PC-9 (cell line): ENCODE measurements at regions not wholly inside any gene's neighbourhood (a gene's known extent, or its start where the extent isn't known, plus 50 kb on each side); places are given as distances from the start of the nearest gene placed in this dataset.

Source experiments
- BruUV-seq: library from RNA; stranded (reverse); fragments of 400-500 nt; replicated peaks from 2 replicates; lab custom pipeline; 2021; lab: Mats Ljungman, UMichigan
- CTCF ChIA-PET: fragments of 300-600 bp; sonication (Branson Sonifier 250); formaldehyde crosslinking; loops from one replicate; lab custom pipeline; 2022; ENCODE audit warnings: antibody characterized with exemption; lab: Charles Lee
- POLR2A ChIA-PET: fragments of 300-600 bp; sonication (Branson Sonifier 250); formaldehyde crosslinking; loops from one replicate; lab custom pipeline; 2022; ENCODE audit warnings: antibody characterized with exemption; ENCODE audit not compliant: unreplicated experiment; lab: Charles Lee
- DNase-seq, 2 experiments: peaks; one replicate each; pipeline versions ENCODE4 v3.0.0 to v3.0.0-alpha.2; 2015 to 2022; ENCODE audit warnings: mixed read lengths in 1 of 2
- H2AFZ ChIP-seq: fragments of 200-600 bp; sonication (generic); 2 replicates; pipeline ENCODE4 v1.8.1; 2017; ENCODE audit warnings: antibody characterized with exemption
- H3F3A ChIP-seq: fragments of 200-600 bp; sonication (generic); 2 replicates; pipeline ENCODE4 v1.8.1; 2017; ENCODE audit warnings: antibody characterized with exemption, mild to moderate bottlenecking, low read depth; ENCODE audit not compliant: insufficient read depth
- H3K27ac ChIP-seq: fragments of 200-600 bp; sonication (generic); 2 replicates; pipeline ENCODE4 v1.6.1; 2016; ENCODE audit warnings: mixed run types
- H3K27me3 ChIP-seq: fragments of 200-600 bp; sonication (generic); 2 replicates; pipeline ENCODE4 v1.6.1; 2016; ENCODE audit warnings: low read depth, mixed run types; ENCODE audit not compliant: insufficient read depth
- H3K36me3 ChIP-seq: fragments of 200-600 bp; sonication (generic); 2 replicates; pipeline ENCODE4 v1.6.1; 2016; ENCODE audit warnings: low read depth, mixed run types
- H3K4me1 ChIP-seq: fragments of 200-600 bp; sonication (generic); replicated peaks from 2 replicates; pipeline ENCODE4 v1.6.1; 2016; ENCODE audit warnings: mixed run types; ENCODE audit not compliant: insufficient read depth
- H3K4me2 ChIP-seq: fragments of 200-600 bp; sonication (generic); 2 replicates; pipeline ENCODE4 v1.6.1; 2017; ENCODE audit warnings: mixed run types
- H3K4me3 ChIP-seq: fragments of 200-600 bp; sonication (generic); 2 replicates; pipeline ENCODE4 v1.6.1; 2016; ENCODE audit warnings: mixed run types
- H3K79me2 ChIP-seq: fragments of 200-600 bp; sonication (generic); 2 replicates; pipeline ENCODE4 v1.6.1; 2017; ENCODE audit warnings: low read depth, mixed run types
- H3K9me2 ChIP-seq: fragments of 200-600 bp; sonication (generic); 2 replicates; pipeline ENCODE4 v1.8.1; 2017; ENCODE audit warnings: mild to moderate bottlenecking; ENCODE audit not compliant: insufficient read depth
- H3K9me3 ChIP-seq: fragments of 200-600 bp; sonication (generic); 2 replicates; pipeline ENCODE4 v1.8.1; 2016; ENCODE audit warnings: low read depth; ENCODE audit not compliant: insufficient read depth
- H4K20me1 ChIP-seq: fragments of 200-600 bp; sonication (generic); 2 replicates; pipeline ENCODE4 v1.8.1; 2017; ENCODE audit not compliant: insufficient read depth
- EZH2 ChIP-seq: fragments of 200-600 bp; sonication (generic); IDR thresholded peaks from 2 replicates; pipeline ENCODE4 v1.8.0; 2017; ENCODE audit warnings: antibody characterized with exemption, low read depth
- intact Hi-C: fragments of 100-400 bp; cut with micrococcal nuclease; formaldehyde crosslinking; loops from one replicate; pipeline ENCODE4 v1.10.0; 2022; ENCODE audit not compliant: unreplicated experiment
- TF ChIP-seq, protein P1 (sequence below): fragments of 200-600 bp; sonication (generic); conservative IDR thresholded peaks from 2 replicates; pipeline ENCODE4 v1.6.1; 2017; ENCODE audit warnings: mixed run types, antibody characterized with exemption, mild to moderate bottlenecking, moderate library complexity

DNA sequence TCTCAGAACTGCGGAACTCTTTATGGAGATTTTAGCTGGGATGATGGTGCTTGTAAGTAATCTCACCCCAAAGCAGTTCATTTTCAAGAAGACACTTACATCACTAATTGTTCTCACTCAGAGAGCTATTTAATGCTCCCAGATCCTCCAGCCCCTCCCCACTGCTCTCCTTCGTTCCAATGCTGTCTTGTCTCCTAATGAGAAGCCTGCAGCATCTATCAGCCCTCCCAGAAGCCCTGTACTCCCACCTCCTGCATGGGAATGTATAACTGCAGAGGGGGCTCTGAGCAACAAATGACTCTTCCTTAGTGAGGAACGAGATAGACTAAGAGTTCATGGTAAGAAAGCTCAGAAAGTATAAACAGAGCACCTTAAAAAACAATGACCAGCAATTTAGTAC is 377.4 kb upstream of the RUNX1 start:
- DNase-seq, result no peak
- Histone ChIP-seq H3K9me2 (no peaks in the 10 kb centered on the region), H3K4me2 (no peak overlapping the region), H3K27ac (no peak overlapping the region), H3K4me1 (no peaks in the 10 kb centered on the region), H3K36me3 (no peaks in the 10 kb centered on the region), H2AFZ (no peak overlapping the region), H3K79me2 (no peaks in the 10 kb centered on the region), H4K20me1 (no peaks in the 10 kb centered on the region), H3F3A (no peaks in the 10 kb centered on the region), H3K9me3 (no peaks in the 10 kb centered on the region; the same call in 1 of the 2 replicates), H3K27me3 (no peaks in the 10 kb centered on the region), H3K4me3 (no peak overlapping the region)
- no TSS peak for BruUV-seq
- intact Hi-C loops, result no loop called here
- ChIA-PET CTCF (no interaction called here), POLR2A (no interaction called here)
- TF ChIP-seq EZH2, result no peak
- TF ChIP-seq, protein P1, sequence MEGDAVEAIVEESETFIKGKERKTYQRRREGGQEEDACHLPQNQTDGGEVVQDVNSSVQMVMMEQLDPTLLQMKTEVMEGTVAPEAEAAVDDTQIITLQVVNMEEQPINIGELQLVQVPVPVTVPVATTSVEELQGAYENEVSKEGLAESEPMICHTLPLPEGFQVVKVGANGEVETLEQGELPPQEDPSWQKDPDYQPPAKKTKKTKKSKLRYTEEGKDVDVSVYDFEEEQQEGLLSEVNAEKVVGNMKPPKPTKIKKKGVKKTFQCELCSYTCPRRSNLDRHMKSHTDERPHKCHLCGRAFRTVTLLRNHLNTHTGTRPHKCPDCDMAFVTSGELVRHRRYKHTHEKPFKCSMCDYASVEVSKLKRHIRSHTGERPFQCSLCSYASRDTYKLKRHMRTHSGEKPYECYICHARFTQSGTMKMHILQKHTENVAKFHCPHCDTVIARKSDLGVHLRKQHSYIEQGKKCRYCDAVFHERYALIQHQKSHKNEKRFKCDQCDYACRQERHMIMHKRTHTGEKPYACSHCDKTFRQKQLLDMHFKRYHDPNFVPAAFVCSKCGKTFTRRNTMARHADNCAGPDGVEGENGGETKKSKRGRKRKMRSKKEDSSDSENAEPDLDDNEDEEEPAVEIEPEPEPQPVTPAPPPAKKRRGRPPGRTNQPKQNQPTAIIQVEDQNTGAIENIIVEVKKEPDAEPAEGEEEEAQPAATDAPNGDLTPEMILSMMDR, result no peak

DNA sequence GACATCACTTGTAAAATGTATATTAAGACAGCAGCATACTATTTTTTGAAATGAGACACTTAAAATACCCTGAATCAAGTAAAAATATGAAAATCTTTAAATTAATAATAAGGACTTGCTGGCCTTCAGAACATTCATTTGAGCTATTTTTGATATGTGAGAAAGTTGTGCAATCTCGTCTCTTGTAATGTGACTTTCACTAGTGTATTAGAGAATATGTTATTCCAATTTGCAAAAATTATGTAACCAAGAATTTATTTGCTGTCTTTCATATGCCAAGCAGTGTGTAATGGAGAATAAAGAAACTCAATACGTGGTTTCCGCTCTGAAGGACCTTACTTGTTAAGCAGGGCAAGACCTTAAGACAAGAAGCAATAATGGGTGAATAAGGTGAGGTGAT is 375.0 kb upstream of the RUNX1 start:
- CTCF ChIA-PET, result no interaction called here
- intact Hi-C loops, result no loop called here
- no peaks in the 10 kb centered on the region for H3K9me2 ChIP-seq

DNA sequence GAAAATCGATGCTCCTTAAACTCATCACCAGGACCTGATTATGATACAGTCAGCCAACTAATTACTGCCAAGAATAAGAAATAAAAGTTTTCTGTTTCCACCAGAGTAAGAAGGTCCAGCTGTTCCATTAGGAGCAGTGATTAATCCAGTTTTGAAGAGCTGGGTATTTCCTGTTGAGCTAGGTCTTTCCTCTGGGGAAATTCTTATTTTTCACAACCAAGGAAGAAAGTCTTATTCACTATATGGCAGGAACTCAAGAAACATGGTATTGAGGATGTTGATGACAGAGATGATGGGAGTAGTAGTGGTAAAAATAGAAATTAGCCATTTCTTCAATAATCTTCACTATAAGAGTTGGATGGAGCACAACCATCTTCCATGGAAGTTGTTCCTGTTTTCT is 374.6 kb upstream of the RUNX1 start:
- POLR2A ChIA-PET, result interaction anchor here (0.6 kb wide), 1 partner anchor 1741 kb away, joined by 5 read pairs; no protein-coding TSS in a partner anchor
- no peak for DNase-seq
- Histone ChIP-seq H3K9me3 (no peaks in the 10 kb centered on the region; the same call in 1 of the 2 replicates), H3K27me3 (no peaks in the 10 kb centered on the region), H3K4me1 (no peaks in the 10 kb centered on the region), H2AFZ (no peak overlapping the region), H3K9me2 (no peaks in the 10 kb centered on the region), H3F3A (no peaks in the 10 kb centered on the region), H4K20me1 (no peaks in the 10 kb centered on the region), H3K36me3 (no peaks in the 10 kb centered on the region), H3K79me2 (no peaks in the 10 kb centered on the region), H3K4me3 (no peak overlapping the region), H3K27ac (no peak overlapping the region), H3K4me2 (no peak overlapping the region)
- no TSS peak for BruUV-seq
- TF ChIP-seq EZH2, result no peak
- TF ChIP-seq, protein P1, result no peak
- intact Hi-C loops, result no loop called here
- CTCF ChIA-PET, result no interaction called here

More for the DNA sequence above, 375.0 kb upstream of the RUNX1 start:
- Histone ChIP-seq H3K27ac (no peak overlapping the region), H3K4me3 (no peak overlapping the region), H3K79me2 (no peaks in the 10 kb centered on the region), H3K9me3 (no peaks in the 10 kb centered on the region; the same call in 1 of the 2 replicates), H4K20me1 (no peaks in the 10 kb centered on the region), H3K4me2 (no peak overlapping the region), H3K36me3 (no peaks in the 10 kb centered on the region), H3F3A (no peaks in the 10 kb centered on the region), H2AFZ (no peak overlapping the region), H3K4me1 (no peaks in the 10 kb centered on the region), H3K27me3 (no peaks in the 10 kb centered on the region)
- no peak for DNase-seq
- POLR2A ChIA-PET, result no interaction called here
- BruUV-seq, result no TSS peak
- TF ChIP-seq, protein P1, result no peak
- no peak for TF ChIP-seq EZH2
